ENCODE measurements at regions not wholly inside any gene's neighbourhood (a gene's known extent, or its start where the extent isn't known, plus 50 kb on each side); places are given as distances from the start of the nearest gene placed in this dataset.

DNA sequence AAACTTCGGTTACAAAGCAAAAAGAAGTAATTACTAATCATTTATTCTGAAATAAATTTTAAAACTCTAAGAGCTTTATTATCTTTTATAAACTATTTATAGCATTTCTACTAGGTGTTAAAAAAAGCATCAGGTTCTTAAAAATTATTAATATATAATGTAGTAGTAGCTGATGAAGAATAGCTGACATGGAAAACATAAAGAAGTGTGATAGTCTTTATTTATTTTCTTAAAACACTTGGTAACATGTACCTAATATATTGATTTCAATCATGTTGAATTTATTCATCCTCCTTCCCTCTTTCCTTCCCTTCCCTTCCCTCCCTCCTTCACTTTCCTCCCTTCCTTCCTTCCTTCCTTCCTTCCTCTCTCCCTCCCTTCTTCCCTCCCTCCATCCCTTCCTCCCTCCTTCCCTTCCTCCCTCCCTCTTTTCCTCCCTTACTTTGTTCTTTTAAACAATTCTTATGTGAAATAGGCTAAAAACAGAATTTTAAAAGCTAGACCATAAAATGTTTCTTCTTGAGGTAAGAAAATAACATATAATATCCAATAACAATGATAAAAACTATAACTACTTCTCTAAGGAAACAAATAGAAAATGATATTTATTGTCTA, 913.9 kb upstream of the MAP3K7 start:
- H3K79me2 ChIP-seq (replicated peaks; ENCODE audit: insufficient read depth, low read length) = no peaks in the 10 kb centered on the region
- H3K9ac ChIP-seq (ENCODE audit: low read length) = no peak overlapping the region
- no peaks in the 10 kb centered on the region for H3K9me2 ChIP-seq (ENCODE audit: insufficient read depth, low read length)
- no peak overlapping the region for H3K4me2 ChIP-seq (ENCODE audit: low read length)
- TF ChIP-seq EZH2 (IDR thresholded peaks at IDR 0.05; ENCODE audit: borderline replicate concordance, insufficient read depth, low read length, poor library complexity, severe bottlenecking) (no peak), RAD21 (conservative IDR thresholded peaks at IDR 0.05) (no peak), TAF1 (IDR thresholded peaks at IDR 0.05; ENCODE audit: low read depth) (no peak), EP300 (conservative IDR thresholded peaks at IDR 0.05; ENCODE audit: poor library complexity, severe bottlenecking) (no peak), SMC3 (conservative IDR thresholded peaks at IDR 0.05; ENCODE audit: poor library complexity) (no peak), POLR2AphosphoS5 (IDR thresholded peaks at IDR 0.05) (no peak), MXI1 (conservative IDR thresholded peaks at IDR 0.05; ENCODE audit: poor library complexity, severe bottlenecking) (no peak)
- TF ChIP-seq, protein P1, sequence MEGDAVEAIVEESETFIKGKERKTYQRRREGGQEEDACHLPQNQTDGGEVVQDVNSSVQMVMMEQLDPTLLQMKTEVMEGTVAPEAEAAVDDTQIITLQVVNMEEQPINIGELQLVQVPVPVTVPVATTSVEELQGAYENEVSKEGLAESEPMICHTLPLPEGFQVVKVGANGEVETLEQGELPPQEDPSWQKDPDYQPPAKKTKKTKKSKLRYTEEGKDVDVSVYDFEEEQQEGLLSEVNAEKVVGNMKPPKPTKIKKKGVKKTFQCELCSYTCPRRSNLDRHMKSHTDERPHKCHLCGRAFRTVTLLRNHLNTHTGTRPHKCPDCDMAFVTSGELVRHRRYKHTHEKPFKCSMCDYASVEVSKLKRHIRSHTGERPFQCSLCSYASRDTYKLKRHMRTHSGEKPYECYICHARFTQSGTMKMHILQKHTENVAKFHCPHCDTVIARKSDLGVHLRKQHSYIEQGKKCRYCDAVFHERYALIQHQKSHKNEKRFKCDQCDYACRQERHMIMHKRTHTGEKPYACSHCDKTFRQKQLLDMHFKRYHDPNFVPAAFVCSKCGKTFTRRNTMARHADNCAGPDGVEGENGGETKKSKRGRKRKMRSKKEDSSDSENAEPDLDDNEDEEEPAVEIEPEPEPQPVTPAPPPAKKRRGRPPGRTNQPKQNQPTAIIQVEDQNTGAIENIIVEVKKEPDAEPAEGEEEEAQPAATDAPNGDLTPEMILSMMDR (IDR thresholded peaks at IDR 0.05; ENCODE audit: poor library complexity, severe bottlenecking) = no peak
- TF ChIP-seq, protein P2, sequence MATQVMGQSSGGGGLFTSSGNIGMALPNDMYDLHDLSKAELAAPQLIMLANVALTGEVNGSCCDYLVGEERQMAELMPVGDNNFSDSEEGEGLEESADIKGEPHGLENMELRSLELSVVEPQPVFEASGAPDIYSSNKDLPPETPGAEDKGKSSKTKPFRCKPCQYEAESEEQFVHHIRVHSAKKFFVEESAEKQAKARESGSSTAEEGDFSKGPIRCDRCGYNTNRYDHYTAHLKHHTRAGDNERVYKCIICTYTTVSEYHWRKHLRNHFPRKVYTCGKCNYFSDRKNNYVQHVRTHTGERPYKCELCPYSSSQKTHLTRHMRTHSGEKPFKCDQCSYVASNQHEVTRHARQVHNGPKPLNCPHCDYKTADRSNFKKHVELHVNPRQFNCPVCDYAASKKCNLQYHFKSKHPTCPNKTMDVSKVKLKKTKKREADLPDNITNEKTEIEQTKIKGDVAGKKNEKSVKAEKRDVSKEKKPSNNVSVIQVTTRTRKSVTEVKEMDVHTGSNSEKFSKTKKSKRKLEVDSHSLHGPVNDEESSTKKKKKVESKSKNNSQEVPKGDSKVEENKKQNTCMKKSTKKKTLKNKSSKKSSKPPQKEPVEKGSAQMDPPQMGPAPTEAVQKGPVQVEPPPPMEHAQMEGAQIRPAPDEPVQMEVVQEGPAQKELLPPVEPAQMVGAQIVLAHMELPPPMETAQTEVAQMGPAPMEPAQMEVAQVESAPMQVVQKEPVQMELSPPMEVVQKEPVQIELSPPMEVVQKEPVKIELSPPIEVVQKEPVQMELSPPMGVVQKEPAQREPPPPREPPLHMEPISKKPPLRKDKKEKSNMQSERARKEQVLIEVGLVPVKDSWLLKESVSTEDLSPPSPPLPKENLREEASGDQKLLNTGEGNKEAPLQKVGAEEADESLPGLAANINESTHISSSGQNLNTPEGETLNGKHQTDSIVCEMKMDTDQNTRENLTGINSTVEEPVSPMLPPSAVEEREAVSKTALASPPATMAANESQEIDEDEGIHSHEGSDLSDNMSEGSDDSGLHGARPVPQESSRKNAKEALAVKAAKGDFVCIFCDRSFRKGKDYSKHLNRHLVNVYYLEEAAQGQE (IDR thresholded peaks at IDR 0.05; ENCODE audit: borderline replicate concordance) = no peak
- no peak overlapping the region for H3K27ac ChIP-seq (ENCODE audit: low read length)
- H3F3A ChIP-seq (ENCODE audit: insufficient read depth, low read length, poor library complexity, severe bottlenecking) = no peaks in the 10 kb centered on the region
- H2AFZ ChIP-seq (ENCODE audit: low read depth, low read length) = no peak overlapping the region
- H3K9me3 ChIP-seq (ENCODE audit: low read length) = no peaks in the 10 kb centered on the region
- H3K27me3 ChIP-seq (ENCODE audit: insufficient read depth, low read depth, low read length) = no peaks in the 10 kb centered on the region
- no peak overlapping the region for H3K4me3 ChIP-seq (ENCODE audit: low read length)
- H4K20me1 ChIP-seq (ENCODE audit: insufficient read depth) = no peaks in the 10 kb centered on the region
- no peaks in the 10 kb centered on the region for H3K36me3 ChIP-seq (ENCODE audit: insufficient read depth, low read length)

DNA sequence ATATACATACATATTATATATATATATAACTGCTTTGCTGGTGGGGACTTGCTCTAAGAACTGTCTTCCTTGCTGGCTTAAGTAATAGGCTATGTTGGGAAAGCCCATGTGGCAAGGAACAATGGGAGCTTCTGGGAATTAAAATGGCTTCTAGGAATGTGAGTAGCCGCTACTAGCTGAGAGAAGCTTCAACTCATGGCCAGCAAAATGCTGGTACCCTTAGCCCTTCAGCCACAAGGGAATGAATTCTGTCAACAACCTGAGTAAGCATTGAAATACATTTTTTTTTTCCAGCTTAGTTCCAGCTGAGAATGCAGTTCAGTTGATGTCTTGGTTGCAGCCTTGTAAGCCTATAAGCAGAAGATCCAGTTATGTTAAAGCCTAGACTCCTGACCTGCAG, 911.7 kb upstream of the MAP3K7 start:
- Histone ChIP-seq H3F3A (ENCODE audit: insufficient read depth, low read length, poor library complexity, severe bottlenecking) (no peaks in the 10 kb centered on the region), H2AFZ (ENCODE audit: low read depth, low read length) (no peak overlapping the region)

More for the DNA sequence above, 911.7 kb upstream of the MAP3K7 start:
- Histone ChIP-seq H3K79me2 (replicated peaks; ENCODE audit: insufficient read depth, low read length) (no peaks in the 10 kb centered on the region), H4K20me1 (ENCODE audit: insufficient read depth) (no peaks in the 10 kb centered on the region), H3K9me2 (ENCODE audit: insufficient read depth, low read length) (no peaks in the 10 kb centered on the region), H3K9ac (ENCODE audit: low read length) (no peak overlapping the region), H3K27me3 (ENCODE audit: insufficient read depth, low read depth, low read length) (no peaks in the 10 kb centered on the region), H3K4me3 (ENCODE audit: low read length) (no peak overlapping the region), H3K27ac (ENCODE audit: low read length) (no peak overlapping the region), H3K36me3 (ENCODE audit: insufficient read depth, low read length) (no peaks in the 10 kb centered on the region), H3K9me3 (ENCODE audit: low read length) (no peaks in the 10 kb centered on the region), H3K4me2 (ENCODE audit: low read length) (no peak overlapping the region)
- TF ChIP-seq EP300 (conservative IDR thresholded peaks at IDR 0.05; ENCODE audit: poor library complexity, severe bottlenecking) (no peak), RAD21 (conservative IDR thresholded peaks at IDR 0.05) (no peak), MXI1 (conservative IDR thresholded peaks at IDR 0.05; ENCODE audit: poor library complexity, severe bottlenecking) (no peak), SMC3 (conservative IDR thresholded peaks at IDR 0.05; ENCODE audit: poor library complexity) (no peak), TAF1 (IDR thresholded peaks at IDR 0.05; ENCODE audit: low read depth) (no peak), EZH2 (IDR thresholded peaks at IDR 0.05; ENCODE audit: borderline replicate concordance, insufficient read depth, low read length, poor library complexity, severe bottlenecking) (no peak), POLR2AphosphoS5 (IDR thresholded peaks at IDR 0.05) (no peak)
- TF ChIP-seq, protein P1 (IDR thresholded peaks at IDR 0.05; ENCODE audit: poor library complexity, severe bottlenecking) = no peak
- TF ChIP-seq, protein P2 (IDR thresholded peaks at IDR 0.05; ENCODE audit: borderline replicate concordance) = no peak
